Thoracic aorta (tissue), 2 donors: ENCODE measurements at regions not wholly inside any gene's neighbourhood (a gene's known extent, or its start where the extent isn't known, plus 50 kb on each side); places are given as distances from the start of the nearest gene placed in this dataset.

ENCODE experiments used
- ATAC-seq: fragments of 150-250 bp; one replicate; pipeline ENCODE4 v1.8.0; 2017; ENCODE audit warnings: low read depth; ENCODE audit not compliant: insufficient number of reproducible peaks, low FRiP score
- DNase-seq: peaks from one replicate; pipeline ENCODE4 v3.0.0-alpha.2; 2020; ENCODE audit warnings: low spot score
- H3K27ac ChIP-seq, 2 donors: fragments of 200-600 bp; sonication (generic); 1 replicate in 1 of 2; 2 replicates in 1 of 2; pipeline ENCODE4 v1.5.1; 2016; ENCODE audit warnings: mild to moderate bottlenecking in 2 of 2, moderate library complexity in 2 of 2
- H3K27me3 ChIP-seq: fragments of 200-600 bp; sonication (generic); replicated peaks from 2 replicates; pipeline ENCODE4 v1.6.0; 2016; ENCODE audit warnings: mild to moderate bottlenecking; ENCODE audit not compliant: insufficient read depth
- H3K36me3 ChIP-seq: fragments of 200-600 bp; sonication (generic); one replicate; pipeline ENCODE4 v1.5.1; 2016
- H3K4me1 ChIP-seq, 2 donors: fragments of 200-600 bp; sonication (generic); 1 replicate in 1 of 2; 2 replicates in 1 of 2; pipeline versions ENCODE4 v1.5.1 to v1.6.0; 2016; ENCODE audit warnings: low read depth in 2 of 2, mild to moderate bottlenecking in 1 of 2; ENCODE audit not compliant: control insufficient read depth in 1 of 2
- H3K4me3 ChIP-seq: fragments of 200-600 bp; sonication (generic); 2 replicates; pipeline ENCODE4 v1.5.1; 2016; ENCODE audit warnings: mild to moderate bottlenecking
- H3K9me3 ChIP-seq: fragments of 200-600 bp; sonication (generic); 2 replicates; pipeline ENCODE4 v1.5.1; 2016
- CTCF ChIP-seq: fragments of 200-600 bp; sonication (generic); IDR thresholded peaks from one replicate; pipeline ENCODE4 v1.5.1; 2019; ENCODE audit warnings: antibody characterized with exemption

- Histone ChIP-seq H3K36me3 (no peaks in the 10 kb centered on the region), H3K4me3 (no peak overlapping the region), H3K9me3 (no peaks in the 10 kb centered on the region), H3K27ac (no peak overlapping the region), H3K4me1 (no peaks in the 10 kb centered on the region), H3K27me3 (no peaks in the 10 kb centered on the region)
- DNase-seq (no peak), ATAC-seq (no peak)
- TF ChIP-seq CTCF: no peak
Measured at GRCh38 chr6:25051083-25051482, 115.3 kb upstream of the RIPOR2 start.

GRCh38 chr6:25052181-25052580 lies 116.4 kb upstream of the RIPOR2 start:
- no peaks in the 10 kb centered on the region for H3K36me3 ChIP-seq
- no peak overlapping the region for H3K4me3 ChIP-seq
- no peak for DNase-seq
- TF ChIP-seq CTCF: no peak
- no peak for ATAC-seq
- H3K27me3 ChIP-seq: no peaks in the 10 kb centered on the region
- no peaks in the 10 kb centered on the region for H3K4me1 ChIP-seq
- H3K9me3 ChIP-seq: no peaks in the 10 kb centered on the region
- no peak overlapping the region for H3K27ac ChIP-seq

GRCh38 chr6:25053875-25054371 lies 118.2 kb upstream of the RIPOR2 start:
- H3K9me3 ChIP-seq: no peaks in the 10 kb centered on the region
- no peak for TF ChIP-seq CTCF
- no peaks in the 10 kb centered on the region for H3K4me1 ChIP-seq
- no peaks in the 10 kb centered on the region for H3K36me3 ChIP-seq
- no peak overlapping the region for H3K4me3 ChIP-seq
- no peak overlapping the region for H3K27ac ChIP-seq
- ATAC-seq (no peak), DNase-seq (no peak)
- H3K27me3 ChIP-seq: no peaks in the 10 kb centered on the region

- no peak for TF ChIP-seq CTCF
- Histone ChIP-seq H3K27ac (no peak overlapping the region), H3K4me1 (no peaks in the 10 kb centered on the region), H3K36me3 (no peaks in the 10 kb centered on the region), H3K9me3 (no peaks in the 10 kb centered on the region), H3K4me3 (no peak overlapping the region), H3K27me3 (no peaks in the 10 kb centered on the region)
- no peak for ATAC-seq
- DNase-seq: no peak
Measured at GRCh38 chr6:25054469-25054868, 118.7 kb upstream of the RIPOR2 start.

GRCh38 chr6:25056130-25056529 lies 120.4 kb upstream of the RIPOR2 start:
- no peak for TF ChIP-seq CTCF
- no peaks in the 10 kb centered on the region for H3K27me3 ChIP-seq
- no peak overlapping the region for H3K27ac ChIP-seq
- no peaks in the 10 kb centered on the region for H3K9me3 ChIP-seq
- no peaks in the 10 kb centered on the region for H3K4me1 ChIP-seq
- no peak for ATAC-seq
- no peak overlapping the region for H3K4me3 ChIP-seq
- DNase-seq: no peak
- H3K36me3 ChIP-seq: no peaks in the 10 kb centered on the region
